SU-DHL-6 (cell line): ENCODE measurements at regions not wholly inside any gene's neighbourhood (a gene's known extent, or its start where the extent isn't known, plus 50 kb on each side); places are given as distances from the start of the nearest gene placed in this dataset.

ENCODE experiments used
- H2AFZ ChIP-seq: fragments of 200-600 bp; sonication (generic); 2 replicates; pipeline ENCODE4 v1.6.1; 2014; ENCODE audit warnings: low read depth, mild to moderate bottlenecking, moderate library complexity, mixed read lengths, antibody characterized with exemption, low read length; ENCODE audit not compliant: severe bottlenecking
- H3F3A ChIP-seq: fragments of 200-600 bp; shearing (Covaris generic); 2 replicates; pipeline ENCODE4 v1.6.0; 2016; ENCODE audit warnings: antibody characterized with exemption, mild to moderate bottlenecking; ENCODE audit not compliant: insufficient read depth
- H3K27ac ChIP-seq: fragments of 200-600 bp; sonication (generic); 2 replicates; pipeline ENCODE4 v1.5.1; 2016; ENCODE audit warnings: low read depth, mild to moderate bottlenecking, low read length, moderate library complexity, mixed read lengths
- H3K27me3 ChIP-seq: fragments of 200-600 bp; sonication (generic), shearing (Covaris generic); 2 replicates; pipeline ENCODE4 v1.6.0; 2014; ENCODE audit warnings: mild to moderate bottlenecking, low read length
- H3K36me3 ChIP-seq: fragments of 200-600 bp; sonication (generic); 2 replicates; pipeline ENCODE4 v1.6.1; 2014; ENCODE audit warnings: mild to moderate bottlenecking, low read length, mixed read lengths
- H3K4me2 ChIP-seq: fragments of 300-600, 200-600 bp; shearing (Covaris generic), sonication (generic); 2 replicates; pipeline ENCODE4 v1.6.0; 2014; ENCODE audit warnings: low read length, low read depth, mild to moderate bottlenecking; ENCODE audit not compliant: poor library complexity, severe bottlenecking
- H3K4me3 ChIP-seq: fragments of 200-600 bp; sonication (generic); 2 replicates; pipeline ENCODE4 v1.5.1; 2014; ENCODE audit warnings: antibody characterized with exemption, low read length, mild to moderate bottlenecking, mixed read lengths; ENCODE audit not compliant: insufficient read depth, poor library complexity, severe bottlenecking
- H3K79me2 ChIP-seq: fragments of 200-600 bp; sonication (generic); 2 replicates; pipeline ENCODE4 v1.6.1; 2014; ENCODE audit warnings: mild to moderate bottlenecking, low read length, moderate library complexity; ENCODE audit not compliant: insufficient read depth
- H3K9ac ChIP-seq: fragments of 200-600 bp; sonication (generic); 2 replicates; pipeline ENCODE4 v1.7.0; 2014; ENCODE audit warnings: mild to moderate bottlenecking, low read length
- H3K9me2 ChIP-seq: fragments of 200-600 bp; sonication (generic); replicated peaks from 2 replicates; pipeline ENCODE4 v1.6.1; 2014; ENCODE audit warnings: low read length; ENCODE audit not compliant: insufficient read depth
- H3K9me3 ChIP-seq: fragments of 200-600 bp; sonication (generic); 2 replicates; pipeline ENCODE4 v1.6.1; 2014; ENCODE audit warnings: low read length, mixed read lengths; ENCODE audit not compliant: insufficient read depth
- H4K20me1 ChIP-seq: fragments of 200-600 bp; sonication (generic); 2 replicates; pipeline ENCODE4 v1.6.1; 2014; ENCODE audit warnings: low read depth, mild to moderate bottlenecking, antibody characterized with exemption, low read length, moderate library complexity, mixed read lengths
- CTCF ChIP-seq: fragments of 200-600 bp; sonication (generic); IDR thresholded peaks from one replicate; pipeline ENCODE4 v1.5.1; 2017; ENCODE audit warnings: antibody characterized with exemption, mild to moderate bottlenecking, low read length, moderate library complexity; ENCODE audit not compliant: insufficient read depth, poor library complexity, severe bottlenecking
- EZH2phosphoT487 ChIP-seq: fragments of 200-600 bp; sonication (generic), shearing (Covaris generic); conservative IDR thresholded peaks from 2 replicates; pipeline ENCODE4 v1.6.1; 2018; ENCODE audit warnings: mild to moderate bottlenecking, antibody characterized with exemption, low read length, moderate library complexity, mixed read lengths

GRCh38 chr5:40223884-40224402, 455.8 kb upstream of the PTGER4 start:
- Histone ChIP-seq H4K20me1 (no peaks in the 10 kb centered on the region), H3K4me3 (no peak overlapping the region), H3K9me2 (no peaks in the 10 kb centered on the region), H3K27me3 (no peaks in the 10 kb centered on the region), H3K9ac (no peak overlapping the region), H3K27ac (no peak overlapping the region), H3K4me2 (no peak overlapping the region), H3K36me3 (no peaks in the 10 kb centered on the region), H3K9me3 (no peaks in the 10 kb centered on the region), H2AFZ (no peak overlapping the region), H3K79me2 (no peaks in the 10 kb centered on the region), H3F3A (no peaks in the 10 kb centered on the region)
- TF ChIP-seq CTCF (no peak), EZH2phosphoT487 (no peak)

GRCh38 chr5:40221796-40222195, 457.9 kb upstream of the PTGER4 start:
- Histone ChIP-seq H2AFZ (no peak overlapping the region), H4K20me1 (no peaks in the 10 kb centered on the region), H3K9me3 (no peaks in the 10 kb centered on the region), H3K9ac (no peak overlapping the region), H3K4me3 (no peak overlapping the region), H3F3A (no peaks in the 10 kb centered on the region), H3K9me2 (no peaks in the 10 kb centered on the region), H3K4me2 (no peak overlapping the region), H3K27ac (no peak overlapping the region), H3K36me3 (no peaks in the 10 kb centered on the region), H3K79me2 (no peaks in the 10 kb centered on the region), H3K27me3 (no peaks in the 10 kb centered on the region)
- TF ChIP-seq EZH2phosphoT487 (no peak), CTCF (no peak)

- no peaks in the 10 kb centered on the region for H3F3A ChIP-seq
- no peak overlapping the region for H3K4me3 ChIP-seq
- H3K27ac ChIP-seq = no peak overlapping the region
- H3K9me2 ChIP-seq = no peaks in the 10 kb centered on the region
- H4K20me1 ChIP-seq = no peaks in the 10 kb centered on the region
- no peaks in the 10 kb centered on the region for H3K9me3 ChIP-seq
- H3K79me2 ChIP-seq = no peaks in the 10 kb centered on the region
- H3K36me3 ChIP-seq = no peaks in the 10 kb centered on the region
- H3K27me3 ChIP-seq = no peaks in the 10 kb centered on the region
- no peak overlapping the region for H3K4me2 ChIP-seq
- H3K9ac ChIP-seq = no peak overlapping the region
- no peak overlapping the region for H2AFZ ChIP-seq
- no peak for TF ChIP-seq CTCF
These were observed 458.5 kb upstream of the PTGER4 start for GRCh38 chr5:40221255-40221654.
